SU-DHL-6 (cell line): ENCODE measurements at regions not wholly inside any gene's neighbourhood (a gene's known extent, or its start where the extent isn't known, plus 50 kb on each side); places are given as distances from the start of the nearest gene placed in this dataset.

Experiments used
- EZH2phosphoT487 ChIP-seq: fragments of 200-600 bp; sonication (generic), shearing (Covaris generic); conservative IDR thresholded peaks from 2 replicates; pipeline ENCODE4 v1.6.1; 2018; ENCODE audit warnings: mild to moderate bottlenecking, antibody characterized with exemption, low read length, moderate library complexity, mixed read lengths
- TF ChIP-seq, protein P1 (sequence below): fragments of 200-600 bp; sonication (generic); IDR thresholded peaks from one replicate; pipeline ENCODE4 v1.5.1; 2017; ENCODE audit warnings: antibody characterized with exemption, mild to moderate bottlenecking, low read length, moderate library complexity; ENCODE audit not compliant: insufficient read depth, poor library complexity, severe bottlenecking

DNA sequence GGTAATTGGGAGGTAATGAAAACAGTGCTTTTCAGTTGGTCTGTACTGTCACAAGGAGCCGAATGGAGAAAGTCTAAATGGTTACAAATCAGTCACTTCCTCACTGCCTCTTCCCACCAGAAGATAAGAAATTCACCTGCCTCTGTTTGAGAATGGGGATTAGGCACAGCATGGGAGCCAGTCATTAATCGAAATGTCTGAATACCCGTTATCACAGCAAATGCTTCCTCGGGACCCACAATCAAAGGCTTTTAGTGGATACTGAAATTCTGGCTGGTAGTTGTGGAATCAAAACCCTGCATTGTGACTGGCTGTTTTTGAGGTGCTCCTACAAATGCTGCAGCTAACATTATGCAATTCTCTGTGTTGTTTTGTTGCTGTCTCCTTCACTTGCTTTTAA lies 461.0 kb upstream of the MEX3C start:
- TF ChIP-seq, protein P1, sequence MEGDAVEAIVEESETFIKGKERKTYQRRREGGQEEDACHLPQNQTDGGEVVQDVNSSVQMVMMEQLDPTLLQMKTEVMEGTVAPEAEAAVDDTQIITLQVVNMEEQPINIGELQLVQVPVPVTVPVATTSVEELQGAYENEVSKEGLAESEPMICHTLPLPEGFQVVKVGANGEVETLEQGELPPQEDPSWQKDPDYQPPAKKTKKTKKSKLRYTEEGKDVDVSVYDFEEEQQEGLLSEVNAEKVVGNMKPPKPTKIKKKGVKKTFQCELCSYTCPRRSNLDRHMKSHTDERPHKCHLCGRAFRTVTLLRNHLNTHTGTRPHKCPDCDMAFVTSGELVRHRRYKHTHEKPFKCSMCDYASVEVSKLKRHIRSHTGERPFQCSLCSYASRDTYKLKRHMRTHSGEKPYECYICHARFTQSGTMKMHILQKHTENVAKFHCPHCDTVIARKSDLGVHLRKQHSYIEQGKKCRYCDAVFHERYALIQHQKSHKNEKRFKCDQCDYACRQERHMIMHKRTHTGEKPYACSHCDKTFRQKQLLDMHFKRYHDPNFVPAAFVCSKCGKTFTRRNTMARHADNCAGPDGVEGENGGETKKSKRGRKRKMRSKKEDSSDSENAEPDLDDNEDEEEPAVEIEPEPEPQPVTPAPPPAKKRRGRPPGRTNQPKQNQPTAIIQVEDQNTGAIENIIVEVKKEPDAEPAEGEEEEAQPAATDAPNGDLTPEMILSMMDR: no peak
- TF ChIP-seq EZH2phosphoT487: no peak
